PC-9 (cell line): ENCODE measurements at regions not wholly inside any gene's neighbourhood (a gene's known extent, or its start where the extent isn't known, plus 50 kb on each side); places are given as distances from the start of the nearest gene placed in this dataset.
A peak's percentile ranks its signal among the peaks of the same experiment; 100 is the strongest.

Experiments used
- BruUV-seq: library from RNA; stranded (reverse); fragments of 400-500 nt; replicated peaks from 2 replicates; lab custom pipeline; 2021; lab: Mats Ljungman, UMichigan
- CTCF ChIA-PET: fragments of 300-600 bp; sonication (Branson Sonifier 250); formaldehyde crosslinking; loops from one replicate; lab custom pipeline; 2022; ENCODE audit warnings: antibody characterized with exemption; lab: Charles Lee
- POLR2A ChIA-PET: fragments of 300-600 bp; sonication (Branson Sonifier 250); formaldehyde crosslinking; loops from one replicate; lab custom pipeline; 2022; ENCODE audit warnings: antibody characterized with exemption; ENCODE audit not compliant: unreplicated experiment; lab: Charles Lee
- DNase-seq, 2 experiments: peaks; one replicate each; pipeline versions ENCODE4 v3.0.0 to v3.0.0-alpha.2; 2015 to 2022; ENCODE audit warnings: mixed read lengths in 1 of 2
- H2AFZ ChIP-seq: fragments of 200-600 bp; sonication (generic); 2 replicates; pipeline ENCODE4 v1.8.1; 2017; ENCODE audit warnings: antibody characterized with exemption
- H3F3A ChIP-seq: fragments of 200-600 bp; sonication (generic); 2 replicates; pipeline ENCODE4 v1.8.1; 2017; ENCODE audit warnings: antibody characterized with exemption, mild to moderate bottlenecking, low read depth; ENCODE audit not compliant: insufficient read depth
- H3K27ac ChIP-seq: fragments of 200-600 bp; sonication (generic); 2 replicates; pipeline ENCODE4 v1.6.1; 2016; ENCODE audit warnings: mixed run types
- H3K27me3 ChIP-seq: fragments of 200-600 bp; sonication (generic); 2 replicates; pipeline ENCODE4 v1.6.1; 2016; ENCODE audit warnings: low read depth, mixed run types; ENCODE audit not compliant: insufficient read depth
- H3K36me3 ChIP-seq: fragments of 200-600 bp; sonication (generic); 2 replicates; pipeline ENCODE4 v1.6.1; 2016; ENCODE audit warnings: low read depth, mixed run types
- H3K4me1 ChIP-seq: fragments of 200-600 bp; sonication (generic); replicated peaks from 2 replicates; pipeline ENCODE4 v1.6.1; 2016; ENCODE audit warnings: mixed run types; ENCODE audit not compliant: insufficient read depth
- H3K4me2 ChIP-seq: fragments of 200-600 bp; sonication (generic); 2 replicates; pipeline ENCODE4 v1.6.1; 2017; ENCODE audit warnings: mixed run types
- H3K4me3 ChIP-seq: fragments of 200-600 bp; sonication (generic); 2 replicates; pipeline ENCODE4 v1.6.1; 2016; ENCODE audit warnings: mixed run types
- H3K79me2 ChIP-seq: fragments of 200-600 bp; sonication (generic); 2 replicates; pipeline ENCODE4 v1.6.1; 2017; ENCODE audit warnings: low read depth, mixed run types
- H3K9me2 ChIP-seq: fragments of 200-600 bp; sonication (generic); 2 replicates; pipeline ENCODE4 v1.8.1; 2017; ENCODE audit warnings: mild to moderate bottlenecking; ENCODE audit not compliant: insufficient read depth
- H3K9me3 ChIP-seq: fragments of 200-600 bp; sonication (generic); 2 replicates; pipeline ENCODE4 v1.8.1; 2016; ENCODE audit warnings: low read depth; ENCODE audit not compliant: insufficient read depth
- H4K20me1 ChIP-seq: fragments of 200-600 bp; sonication (generic); 2 replicates; pipeline ENCODE4 v1.8.1; 2017; ENCODE audit not compliant: insufficient read depth
- CTCF ChIP-seq: fragments of 200-600 bp; sonication (generic); conservative IDR thresholded peaks from 2 replicates; pipeline ENCODE4 v1.6.1; 2017; ENCODE audit warnings: mixed run types, antibody characterized with exemption, mild to moderate bottlenecking, moderate library complexity
- EZH2 ChIP-seq: fragments of 200-600 bp; sonication (generic); IDR thresholded peaks from 2 replicates; pipeline ENCODE4 v1.8.0; 2017; ENCODE audit warnings: antibody characterized with exemption, low read depth
- intact Hi-C: fragments of 100-400 bp; cut with micrococcal nuclease; formaldehyde crosslinking; loops from one replicate; pipeline ENCODE4 v1.10.0; 2022; ENCODE audit not compliant: unreplicated experiment

- H3K27ac ChIP-seq, result no peak overlapping the region
- H2AFZ ChIP-seq, result no peak overlapping the region
- H3F3A ChIP-seq, result no peaks in the 10 kb centered on the region
- no peaks in the 10 kb centered on the region for H4K20me1 ChIP-seq
- H3K4me2 ChIP-seq, result no peak overlapping the region
- no peaks in the 10 kb centered on the region for H3K9me2 ChIP-seq
- no peaks in the 10 kb centered on the region for H3K36me3 ChIP-seq
- ChIA-PET POLR2A (no interaction called here), CTCF (no interaction called here)
- no peak overlapping the region for H3K4me3 ChIP-seq
- no peaks in the 10 kb centered on the region for H3K4me1 ChIP-seq
- H3K27me3 ChIP-seq, result no peaks in the 10 kb centered on the region
- H3K79me2 ChIP-seq, result no peaks in the 10 kb centered on the region
- intact Hi-C loops, result loop anchor here (10.0 kb wide), 1 partner anchor 177 kb away; no protein-coding TSS in a partner anchor
- TF ChIP-seq EZH2, result no peak
- TF ChIP-seq CTCF, result no peak
- H3K9me3 ChIP-seq, result no peaks in the 10 kb centered on the region
- no peak for DNase-seq
- BruUV-seq, result no TSS peak
Observed at GRCh38 chr10:90308223-90308622, 549.6 kb downstream of the HTR7 start.

DNA sequence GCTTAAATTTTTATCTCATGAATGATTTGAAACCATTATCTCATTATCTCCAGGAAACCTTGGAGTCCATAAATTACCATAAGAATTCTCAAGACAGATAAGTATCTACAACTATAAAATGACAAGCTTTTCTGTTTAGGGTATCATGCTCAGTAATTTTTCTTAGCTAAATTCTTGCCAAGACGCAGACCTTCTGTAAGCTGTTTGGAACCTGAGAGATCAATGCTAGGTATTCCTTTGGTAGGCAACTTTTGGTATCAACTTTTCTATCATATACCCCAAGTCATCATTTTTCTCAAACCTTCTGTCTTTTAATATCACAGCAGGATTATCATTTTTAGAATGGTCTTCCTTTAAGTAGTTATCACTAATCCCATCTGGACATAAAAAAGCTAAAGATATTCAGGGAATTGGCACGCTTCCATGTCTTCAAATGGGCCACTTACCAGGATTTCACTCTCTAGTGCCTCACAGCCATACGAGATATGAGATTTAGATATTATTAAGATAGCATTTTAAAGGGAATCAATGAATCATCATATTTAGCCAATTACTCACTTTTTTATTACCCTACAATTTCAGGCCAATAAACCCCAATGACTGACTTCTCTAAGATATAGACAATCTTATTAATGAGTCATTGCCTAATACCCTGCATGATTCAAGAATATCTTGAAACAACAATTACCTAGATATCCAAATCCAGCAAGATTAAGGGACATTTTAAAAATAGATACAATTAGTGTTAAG, 544.1 kb downstream of the HTR7 start:
- no peaks in the 10 kb centered on the region for H3F3A ChIP-seq
- CTCF ChIA-PET, result no interaction called here
- 0 out of 2 replicates have a peak overlapping the region, but pooled peaks have one; percentile 23 for H3K4me2 ChIP-seq
- peak in 1 of 2 experiments; percentile 69 for DNase-seq
- no peaks in the 10 kb centered on the region for H3K27me3 ChIP-seq
- BruUV-seq, result no TSS peak
- H3K9me3 ChIP-seq, result 0 out of 2 replicates have a peak, but pooled peaks cover 3% of the 10 kb centered on the region
- H3K79me2 ChIP-seq, result no peaks in the 10 kb centered on the region
- H3K36me3 ChIP-seq, result no peaks in the 10 kb centered on the region
- H3K4me3 ChIP-seq, result no peak overlapping the region
- peaks cover 16% of the 10 kb centered on the region; the same call in 1 of the 2 replicates for H3K4me1 ChIP-seq
- H3K9me2 ChIP-seq, result no peaks in the 10 kb centered on the region
- no peaks in the 10 kb centered on the region for H4K20me1 ChIP-seq
- TF ChIP-seq EZH2 (no peak), CTCF (no peak)
- H2AFZ ChIP-seq, result no peak overlapping the region
- no peak overlapping the region for H3K27ac ChIP-seq
- intact Hi-C loops, result loop anchor here (10.0 kb wide), 1 partner anchor 91 kb away; no protein-coding TSS in a partner anchor
- POLR2A ChIA-PET, result no interaction called here

DNA sequence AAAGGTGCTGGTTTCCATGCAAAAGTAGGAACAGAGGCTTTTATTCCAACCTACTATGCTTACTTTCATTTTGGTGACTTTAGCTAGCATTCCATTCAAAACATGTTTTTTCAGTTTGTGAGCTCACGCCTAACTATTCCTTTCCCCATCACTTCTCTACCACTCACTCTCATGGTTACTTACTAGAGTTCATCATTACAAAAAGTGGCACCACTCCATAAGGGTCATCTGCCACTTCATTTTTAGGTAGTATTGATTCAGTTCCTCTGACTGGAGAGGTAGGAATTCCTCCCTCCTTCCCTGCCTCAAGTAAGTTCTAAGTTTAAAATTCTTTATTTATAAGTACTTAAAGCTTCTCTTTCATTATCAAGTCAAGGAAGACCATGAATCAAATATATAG, 543.1 kb downstream of the HTR7 start:
- H4K20me1 ChIP-seq, result no peaks in the 10 kb centered on the region
- ChIA-PET CTCF (no interaction called here), POLR2A (no interaction called here)
- no peaks in the 10 kb centered on the region for H3K27me3 ChIP-seq
- intact Hi-C loops, result loop anchor here (10.0 kb wide), 1 partner anchor 90 kb away; no protein-coding TSS in a partner anchor
- BruUV-seq, result no TSS peak
- H3K36me3 ChIP-seq, result no peaks in the 10 kb centered on the region
- 0 out of 2 replicates have a peak, but pooled peaks cover 3% of the 10 kb centered on the region for H3K9me3 ChIP-seq
- H2AFZ ChIP-seq, result no peak overlapping the region
- no peak overlapping the region for H3K27ac ChIP-seq
- no peak overlapping the region for H3K4me3 ChIP-seq
- H3F3A ChIP-seq, result no peaks in the 10 kb centered on the region
- H3K4me2 ChIP-seq, result no peak overlapping the region
- peaks cover 22% of the 10 kb centered on the region; the same call in 1 of the 2 replicates for H3K4me1 ChIP-seq
- DNase-seq, result no peak
- no peaks in the 10 kb centered on the region for H3K79me2 ChIP-seq
- no peaks in the 10 kb centered on the region for H3K9me2 ChIP-seq
- TF ChIP-seq CTCF (no peak), EZH2 (no peak)
